ENCODE measurements at regions not wholly inside any gene's neighbourhood (a gene's known extent, or its start where the extent isn't known, plus 50 kb on each side); places are given as distances from the start of the nearest gene placed in this dataset.

DNA sequence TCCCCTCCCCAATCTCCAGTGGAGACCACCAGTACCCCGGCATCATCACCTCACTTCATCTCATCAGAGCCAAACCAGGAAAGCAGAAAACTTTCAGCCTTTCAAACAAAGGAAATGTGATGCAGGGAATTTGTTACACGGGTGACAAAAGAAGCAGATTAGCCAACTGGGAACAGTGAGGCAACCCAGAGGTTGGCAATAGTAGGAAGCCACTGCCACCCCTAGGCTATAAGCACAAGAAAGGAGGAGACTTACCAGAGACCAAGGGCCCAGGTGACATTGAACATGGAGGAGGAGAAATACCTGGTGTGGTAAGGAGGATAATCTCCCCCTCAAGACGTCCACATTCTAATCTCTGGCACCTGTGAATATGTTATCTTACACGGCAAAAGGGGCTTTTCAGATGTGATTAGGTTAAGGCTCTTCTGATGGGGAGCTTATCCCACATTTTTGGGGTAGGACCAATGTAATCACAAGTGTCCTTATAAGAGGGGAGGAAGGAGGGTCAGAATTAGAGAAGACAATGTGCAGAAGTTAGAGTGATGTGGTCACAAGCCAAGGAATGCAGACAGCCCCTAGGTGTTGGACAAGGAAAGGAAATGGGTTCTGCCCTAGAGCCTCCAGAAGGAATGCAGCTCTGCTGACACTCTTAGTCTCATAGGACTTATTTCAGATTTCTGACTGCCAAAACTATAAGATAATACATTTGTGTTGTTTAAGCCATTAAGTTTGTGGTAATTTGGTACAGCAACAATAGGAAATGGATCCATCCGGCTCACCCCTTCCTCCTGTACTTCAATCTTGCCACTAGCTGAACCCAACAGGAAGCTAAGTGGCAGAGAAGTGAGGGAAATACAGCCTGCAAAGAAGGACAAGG is 83.6 kb upstream of the VAV3 start:
- peaks cover 4% of the 10 kb centered on the region for H3K4me1 ChIP-seq (ENCODE audit: insufficient read depth, low read length)
- TF ChIP-seq, protein P1, sequence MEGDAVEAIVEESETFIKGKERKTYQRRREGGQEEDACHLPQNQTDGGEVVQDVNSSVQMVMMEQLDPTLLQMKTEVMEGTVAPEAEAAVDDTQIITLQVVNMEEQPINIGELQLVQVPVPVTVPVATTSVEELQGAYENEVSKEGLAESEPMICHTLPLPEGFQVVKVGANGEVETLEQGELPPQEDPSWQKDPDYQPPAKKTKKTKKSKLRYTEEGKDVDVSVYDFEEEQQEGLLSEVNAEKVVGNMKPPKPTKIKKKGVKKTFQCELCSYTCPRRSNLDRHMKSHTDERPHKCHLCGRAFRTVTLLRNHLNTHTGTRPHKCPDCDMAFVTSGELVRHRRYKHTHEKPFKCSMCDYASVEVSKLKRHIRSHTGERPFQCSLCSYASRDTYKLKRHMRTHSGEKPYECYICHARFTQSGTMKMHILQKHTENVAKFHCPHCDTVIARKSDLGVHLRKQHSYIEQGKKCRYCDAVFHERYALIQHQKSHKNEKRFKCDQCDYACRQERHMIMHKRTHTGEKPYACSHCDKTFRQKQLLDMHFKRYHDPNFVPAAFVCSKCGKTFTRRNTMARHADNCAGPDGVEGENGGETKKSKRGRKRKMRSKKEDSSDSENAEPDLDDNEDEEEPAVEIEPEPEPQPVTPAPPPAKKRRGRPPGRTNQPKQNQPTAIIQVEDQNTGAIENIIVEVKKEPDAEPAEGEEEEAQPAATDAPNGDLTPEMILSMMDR (IDR thresholded peaks at IDR 0.05; ENCODE audit: insufficient read depth, low read depth, low read length), result no peak
- no peak for TF ChIP-seq EZH2 (IDR thresholded peaks at IDR 0.05; ENCODE audit: insufficient read depth, low read length)
- Mint-ChIP-seq H3K9me3 (ENCODE audit: unreplicated experiment) (peaks cover 10% of the 10 kb centered on the region), H3K36me3 (ENCODE audit: low read depth, unreplicated experiment) (no peaks in the 10 kb centered on the region), H3K4me1 (ENCODE audit: low read depth, unreplicated experiment) (peaks cover 18% of the 10 kb centered on the region), H3K4me3 (ENCODE audit: unreplicated experiment) (no peak overlapping the region), H3K27me3 (ENCODE audit: low read depth, unreplicated experiment) (peaks cover 5% of the 10 kb centered on the region), H3K27ac (ENCODE audit: unreplicated experiment) (no peak overlapping the region)
- no peaks in the 10 kb centered on the region for H3K36me3 ChIP-seq (ENCODE audit: insufficient read depth, low read length)
- peaks cover 9% of the 10 kb centered on the region for H3K27me3 ChIP-seq (ENCODE audit: insufficient read depth, low read length)
- no peak overlapping the region for H3K4me3 ChIP-seq (ENCODE audit: insufficient read depth, low read depth, low read length)
- peaks cover 5% of the 10 kb centered on the region for H3K9me3 ChIP-seq (ENCODE audit: insufficient read depth, low read depth, low read length)
- no peak overlapping the region for H3K27ac ChIP-seq (ENCODE audit: low read depth, low read length)
- H3K79me2 ChIP-seq (ENCODE audit: insufficient read depth, low read length), result no peaks in the 10 kb centered on the region
- H3K9ac ChIP-seq (ENCODE audit: low read length), result no peak overlapping the region
- no peak overlapping the region for H2AFZ ChIP-seq (ENCODE audit: low read depth, low read length)
- FAIRE-seq, result no peak
- H3K4me2 ChIP-seq (ENCODE audit: low read length), result no peak overlapping the region
- no peaks in the 10 kb centered on the region for H4K20me1 ChIP-seq (ENCODE audit: insufficient read depth, low read length)
- DNase-seq (ENCODE audit: low read depth), result no peak

DNA sequence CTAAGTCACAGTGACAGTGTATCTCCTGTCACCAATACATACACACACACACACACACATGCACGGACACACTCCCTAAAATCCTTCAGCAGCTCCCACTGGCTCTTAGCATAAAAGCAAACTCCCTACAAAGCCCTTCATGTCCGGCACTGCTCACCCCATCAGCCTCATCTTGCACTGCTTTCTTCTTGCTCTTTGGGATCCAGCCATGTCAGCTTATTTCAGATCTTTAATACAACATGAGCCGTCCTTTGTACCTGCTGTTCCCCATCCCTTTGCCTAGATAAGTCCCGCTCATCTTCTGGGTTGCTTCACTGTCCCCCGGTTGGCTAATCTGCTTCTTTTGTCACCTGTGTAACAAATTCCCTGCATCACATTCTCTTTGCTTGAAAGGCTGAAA is 82.1 kb upstream of the VAV3 start:
- no peak for DNase-seq (ENCODE audit: low read depth)
- no peak overlapping the region for H3K4me3 Mint-ChIP-seq (ENCODE audit: unreplicated experiment)
- H3K27ac Mint-ChIP-seq (ENCODE audit: unreplicated experiment), result peak overlapping the region; percentile 41
- peaks cover 5% of the 10 kb centered on the region for H3K27me3 Mint-ChIP-seq (ENCODE audit: low read depth, unreplicated experiment)
- no peaks in the 10 kb centered on the region for H3K36me3 Mint-ChIP-seq (ENCODE audit: low read depth, unreplicated experiment)
- H3K4me1 ChIP-seq (ENCODE audit: insufficient read depth, low read length), result peaks cover 4% of the 10 kb centered on the region
- no peak overlapping the region for H3K4me3 ChIP-seq (ENCODE audit: insufficient read depth, low read depth, low read length)
- peaks cover 10% of the 10 kb centered on the region for H3K9me3 Mint-ChIP-seq (ENCODE audit: unreplicated experiment)
- peaks cover 9% of the 10 kb centered on the region for H3K27me3 ChIP-seq (ENCODE audit: insufficient read depth, low read length)
- no peak overlapping the region for H3K9ac ChIP-seq (ENCODE audit: low read length)
- no peaks in the 10 kb centered on the region for H3K79me2 ChIP-seq (ENCODE audit: insufficient read depth, low read length)
- no peaks in the 10 kb centered on the region for H3K36me3 ChIP-seq (ENCODE audit: insufficient read depth, low read length)
- H3K27ac ChIP-seq (ENCODE audit: low read depth, low read length), result no peak overlapping the region
- peaks cover 5% of the 10 kb centered on the region for H3K9me3 ChIP-seq (ENCODE audit: insufficient read depth, low read depth, low read length)
- TF ChIP-seq EZH2 (IDR thresholded peaks at IDR 0.05; ENCODE audit: insufficient read depth, low read length), result no peak
- TF ChIP-seq, protein P1 (IDR thresholded peaks at IDR 0.05; ENCODE audit: insufficient read depth, low read depth, low read length), result no peak
- H4K20me1 ChIP-seq (ENCODE audit: insufficient read depth, low read length), result no peaks in the 10 kb centered on the region
- FAIRE-seq, result no peak
- no peak overlapping the region for H3K4me2 ChIP-seq (ENCODE audit: low read length)
- H2AFZ ChIP-seq (ENCODE audit: low read depth, low read length), result no peak overlapping the region
- H3K4me1 Mint-ChIP-seq (ENCODE audit: low read depth, unreplicated experiment), result peaks cover 18% of the 10 kb centered on the region

DNA sequence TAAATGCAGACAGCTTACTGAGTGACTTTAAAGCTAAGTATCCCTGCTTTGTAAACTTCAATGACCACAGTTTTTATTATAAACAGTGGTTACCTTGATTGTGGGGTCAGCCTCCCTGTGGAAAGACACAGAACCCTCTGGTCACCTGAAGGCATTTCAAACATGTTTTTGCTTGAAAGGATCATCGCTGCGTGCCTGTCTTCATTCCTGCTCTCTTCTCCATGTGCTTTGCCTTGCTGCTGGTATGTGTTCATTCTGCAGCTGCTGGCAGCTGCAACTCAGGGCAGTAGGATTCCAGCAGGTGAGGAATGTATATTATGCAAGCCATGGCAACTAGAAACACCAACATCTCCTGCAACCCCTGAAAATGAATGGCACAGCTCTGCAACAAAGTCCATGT is 81.0 kb upstream of the VAV3 start:
- TF ChIP-seq, protein P1 (IDR thresholded peaks at IDR 0.05; ENCODE audit: insufficient read depth, low read depth, low read length), result no peak
- no peak for TF ChIP-seq EZH2 (IDR thresholded peaks at IDR 0.05; ENCODE audit: insufficient read depth, low read length)

More for the DNA sequence above, 81.0 kb upstream of the VAV3 start:
- H3K27ac Mint-ChIP-seq (ENCODE audit: unreplicated experiment), result peak overlapping the region; percentile 48
- no peak overlapping the region for H3K4me3 Mint-ChIP-seq (ENCODE audit: unreplicated experiment)
- Histone ChIP-seq H3K4me3 (ENCODE audit: insufficient read depth, low read depth, low read length) (no peak overlapping the region), H3K27ac (ENCODE audit: low read depth, low read length) (no peak overlapping the region), H4K20me1 (ENCODE audit: insufficient read depth, low read length) (no peaks in the 10 kb centered on the region), H3K9me3 (ENCODE audit: insufficient read depth, low read depth, low read length) (peaks cover 5% of the 10 kb centered on the region), H2AFZ (ENCODE audit: low read depth, low read length) (no peak overlapping the region), H3K27me3 (ENCODE audit: insufficient read depth, low read length) (peaks cover 9% of the 10 kb centered on the region), H3K4me2 (ENCODE audit: low read length) (no peak overlapping the region), H3K79me2 (ENCODE audit: insufficient read depth, low read length) (no peaks in the 10 kb centered on the region), H3K9ac (ENCODE audit: low read length) (no peak overlapping the region), H3K4me1 (ENCODE audit: insufficient read depth, low read length) (peaks cover 4% of the 10 kb centered on the region), H3K36me3 (ENCODE audit: insufficient read depth, low read length) (no peaks in the 10 kb centered on the region)
- H3K4me1 Mint-ChIP-seq (ENCODE audit: low read depth, unreplicated experiment), result peaks cover 21% of the 10 kb centered on the region
- no peak for FAIRE-seq
- peaks cover 5% of the 10 kb centered on the region for H3K27me3 Mint-ChIP-seq (ENCODE audit: low read depth, unreplicated experiment)
- DNase-seq (ENCODE audit: low read depth), result no peak
- H3K36me3 Mint-ChIP-seq (ENCODE audit: low read depth, unreplicated experiment), result no peaks in the 10 kb centered on the region
- H3K9me3 Mint-ChIP-seq (ENCODE audit: unreplicated experiment), result peaks cover 10% of the 10 kb centered on the region

All from astrocyte (in vitro differentiated cells and primary cell).